ENCODE measurements at regions not wholly inside any gene's neighbourhood (a gene's known extent, or its start where the extent isn't known, plus 50 kb on each side); places are given as distances from the start of the nearest gene placed in this dataset.

- TF ChIP-seq CTCF (IDR thresholded peaks at IDR 0.05; ENCODE audit: borderline replicate concordance, extremely low read depth, low read length, poor library complexity, severe bottlenecking) (no peak), EZH2 (IDR thresholded peaks at IDR 0.05; ENCODE audit: borderline replicate concordance, low read depth, low read length, severe bottlenecking) (no peak)
Observed at GRCh38 chr15:73818308-73818985, 54.9 kb upstream of the TBC1D21 start.

Data from DND-41 (cell line).